Body of pancreas (tissue), 4 donors: ENCODE measurements at regions not wholly inside any gene's neighbourhood (a gene's known extent, or its start where the extent isn't known, plus 50 kb on each side); places are given as distances from the start of the nearest gene placed in this dataset.

Experiments
- CTCF ChIP-seq, 7 experiments: fragments of 450-650 bp in 4 of 7; fragments of 200-600 bp in 3 of 7; sonication (generic) in 3 of 7; IDR thresholded peaks; one replicate each; pipeline ENCODE4 v1.5.1; 2016 to 2019; ENCODE audit warnings: antibody characterized with exemption in 7 of 7
- POLR2A ChIP-seq, 3 donors: fragments of 450-650 bp; IDR thresholded peaks; one replicate each; pipeline ENCODE4 v1.6.1; 2016; ENCODE audit warnings: antibody characterized with exemption in 3 of 3, mild to moderate bottlenecking in 2 of 3

GRCh38 chr12:113751513-113751912 lies 214.6 kb downstream of the RBM19 start:
- no peak for TF ChIP-seq CTCF (IDR thresholded peaks at IDR 0.05)
- no peak for TF ChIP-seq POLR2A (IDR thresholded peaks at IDR 0.05)
